Activated T-cell treated with anti-CD3 and anti-CD28 coated beads for 1 hour (primary cell): ENCODE measurements at regions not wholly inside any gene's neighbourhood (a gene's known extent, or its start where the extent isn't known, plus 50 kb on each side); places are given as distances from the start of the nearest gene placed in this dataset.

ENCODE experiments used
- DNase-seq: peaks from one replicate; pipeline ENCODE4 v3.0.0-alpha.2; 2020; ENCODE audit warnings: low read depth

DNA sequence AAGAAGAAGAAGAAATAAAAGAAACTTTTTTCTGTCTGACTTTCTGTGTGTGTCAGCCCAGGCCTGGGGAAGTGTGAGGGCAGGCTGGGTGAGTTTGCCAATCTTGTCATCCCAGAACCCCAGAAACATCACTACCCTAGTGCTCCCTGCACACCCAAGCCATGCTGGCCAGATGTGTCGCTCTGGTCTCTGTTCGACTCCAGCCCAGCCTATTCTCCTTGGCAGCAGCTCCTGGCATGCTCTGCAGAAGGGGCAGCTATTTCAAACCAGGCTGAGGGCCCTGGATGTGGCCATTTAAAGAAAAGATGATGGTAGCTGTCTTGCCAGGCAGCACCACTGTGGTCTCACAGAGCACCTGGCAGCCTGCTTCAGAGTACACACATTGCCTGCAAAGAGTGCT lies 334.1 kb downstream of the RPS24 start:
- no peak for DNase-seq

DNA sequence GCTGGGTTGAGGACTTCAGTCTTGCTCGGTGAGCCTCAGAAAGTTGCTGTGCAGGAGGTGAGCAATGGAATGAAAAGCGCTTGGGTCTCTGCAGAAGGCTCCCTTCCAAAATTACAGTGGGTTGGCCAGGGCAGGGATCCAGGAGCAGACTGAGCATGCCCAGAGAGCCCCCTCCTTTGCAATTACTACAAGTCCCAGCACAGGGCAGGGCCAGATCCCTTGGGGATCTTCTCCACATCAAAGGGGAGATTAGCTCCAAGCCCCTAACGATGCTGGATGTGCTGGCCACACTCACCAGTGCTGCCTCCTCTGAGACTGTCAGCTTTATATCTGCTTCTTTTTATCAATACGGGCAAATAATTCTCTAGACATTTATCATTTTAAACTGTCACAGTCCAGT lies 337.5 kb downstream of the RPS24 start:
- no peak for DNase-seq

DNA sequence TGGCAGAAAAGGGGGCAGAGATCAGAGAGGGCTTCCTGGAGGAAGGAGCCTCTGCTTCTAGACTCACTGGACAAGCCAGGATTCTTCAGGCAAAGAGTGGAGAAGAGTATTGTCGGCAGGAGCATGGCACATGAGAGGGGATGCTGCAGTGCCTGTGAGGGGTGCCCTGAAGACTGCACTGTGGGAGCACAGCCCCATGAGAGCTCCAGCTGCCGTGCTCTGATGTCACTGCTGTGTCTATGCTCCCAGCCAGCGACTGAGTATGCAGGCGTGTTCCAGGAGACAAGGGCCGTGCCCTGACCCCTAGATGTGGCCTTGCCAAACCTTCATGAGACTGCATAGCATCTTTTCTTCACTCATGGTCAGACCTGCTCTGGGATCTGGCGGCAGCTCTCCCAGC lies 339.1 kb downstream of the RPS24 start:
- DNase-seq: no peak

DNA sequence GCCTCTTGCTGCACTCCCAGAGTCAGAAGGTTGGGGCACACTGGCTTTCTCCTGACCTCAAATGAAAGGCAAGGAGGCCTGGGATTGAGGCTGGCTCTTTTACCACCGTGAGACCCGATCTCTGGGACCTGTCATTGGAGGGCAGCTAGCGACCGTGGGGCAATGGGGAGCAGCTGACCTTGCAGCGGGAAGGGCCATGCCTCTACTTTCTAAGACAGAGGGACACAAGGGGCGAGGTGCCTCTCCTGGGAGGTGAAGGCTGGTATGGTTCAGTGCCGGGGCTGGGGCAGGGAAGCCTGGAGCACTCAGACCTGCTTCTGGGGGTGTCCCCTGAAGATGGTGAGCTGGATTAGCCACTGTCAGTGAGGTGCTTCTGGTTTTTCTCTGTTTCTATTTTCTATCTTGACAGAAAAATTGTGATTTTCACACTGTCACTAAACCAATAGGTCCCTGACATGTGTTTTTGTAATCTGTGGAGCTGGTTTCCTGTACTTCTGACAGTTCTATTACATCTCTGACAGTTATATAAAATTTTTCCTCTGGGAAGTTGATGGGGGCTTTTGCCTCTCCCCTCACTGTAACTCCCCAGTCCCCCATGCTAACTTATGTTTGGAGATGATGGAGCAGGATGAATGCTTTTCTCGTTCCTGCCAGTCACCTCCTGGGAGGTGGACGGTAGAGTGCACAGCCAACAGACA lies 340.8 kb downstream of the RPS24 start:
- DNase-seq: no peak

DNA sequence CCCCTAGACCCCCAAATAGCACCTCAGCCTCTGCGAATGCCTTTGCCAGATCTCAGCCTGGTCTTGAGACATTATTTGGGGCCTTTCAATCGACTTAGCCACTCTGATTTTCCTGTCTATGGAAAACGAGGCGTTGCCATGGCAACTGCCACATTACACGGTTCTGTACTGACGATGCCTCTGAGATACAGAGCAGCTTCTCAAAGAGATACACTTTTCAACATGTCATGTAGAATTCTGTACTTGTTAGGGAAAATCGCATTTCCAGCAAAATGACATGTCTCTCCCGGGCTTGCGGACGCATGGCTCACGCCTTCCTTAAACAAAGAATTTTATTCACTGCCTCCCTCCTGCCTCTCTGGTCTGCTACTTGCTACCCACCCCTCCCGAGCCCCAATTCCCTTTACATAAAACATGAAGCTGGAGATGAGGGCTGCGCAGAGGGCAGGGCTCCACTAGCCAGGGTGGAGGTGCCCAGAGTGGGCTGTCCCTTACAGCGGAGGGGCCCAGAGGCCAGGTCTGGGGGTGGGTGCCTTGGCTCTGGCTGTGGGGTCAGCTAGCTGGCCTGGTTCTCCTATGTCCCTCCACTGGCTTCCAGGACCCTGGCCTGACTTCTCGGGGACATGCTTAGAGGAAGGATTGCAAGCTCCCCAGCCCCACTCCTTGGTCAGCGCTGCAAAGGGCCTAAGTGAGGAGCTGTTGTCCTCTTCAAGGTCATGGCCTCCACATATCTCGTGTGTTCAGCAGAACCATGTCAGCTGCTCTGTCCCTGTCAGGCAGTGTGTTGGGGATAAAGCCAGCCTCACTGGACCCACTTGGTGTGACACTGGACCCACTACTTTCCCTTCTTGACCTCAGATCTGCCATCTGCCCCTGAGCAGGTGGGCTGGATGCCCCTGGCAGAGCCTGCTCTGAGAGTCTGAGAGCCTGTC lies 342.5 kb downstream of the RPS24 start:
- DNase-seq: no peak

DNA sequence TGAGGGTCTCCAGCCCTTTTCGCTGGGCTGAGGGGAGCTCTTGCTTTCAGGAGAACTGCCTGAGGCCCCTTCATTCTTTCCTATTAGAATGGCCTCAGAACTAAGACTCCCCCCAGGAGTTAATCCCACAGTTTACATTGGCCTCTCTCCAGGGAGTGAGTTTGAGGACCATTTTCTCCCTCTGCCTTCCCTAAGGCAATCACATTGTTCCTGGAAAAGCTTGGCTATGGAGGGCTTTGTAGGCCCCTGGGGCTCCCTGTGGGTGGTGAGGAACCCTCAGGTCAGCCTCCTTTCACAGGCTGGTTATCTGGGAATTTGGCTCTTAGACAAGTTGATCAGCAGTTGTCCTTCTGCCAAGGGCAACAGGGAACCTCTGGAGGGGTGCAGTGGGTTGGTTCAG lies 343.7 kb downstream of the RPS24 start:
- no peak for DNase-seq

DNA sequence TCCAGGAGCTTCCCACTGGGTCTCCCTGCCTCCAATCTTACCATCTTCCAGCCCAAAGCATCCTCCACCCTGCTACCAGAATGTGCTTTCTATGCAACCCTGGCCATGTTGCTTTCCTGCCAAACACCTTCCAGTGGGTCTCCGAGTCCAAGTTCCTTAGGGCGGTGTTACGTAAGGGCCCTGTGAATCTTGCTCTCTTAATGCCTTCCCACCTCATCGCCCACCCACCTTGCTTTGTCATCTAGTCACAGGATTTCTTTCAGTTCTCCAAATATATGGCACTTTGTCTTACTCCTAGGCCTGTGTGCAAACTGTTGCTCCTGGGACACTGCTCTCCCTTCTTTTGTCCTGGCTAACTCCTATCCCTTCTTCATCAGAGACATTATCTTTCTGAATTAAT lies 344.5 kb downstream of the RPS24 start:
- no peak for DNase-seq

DNA sequence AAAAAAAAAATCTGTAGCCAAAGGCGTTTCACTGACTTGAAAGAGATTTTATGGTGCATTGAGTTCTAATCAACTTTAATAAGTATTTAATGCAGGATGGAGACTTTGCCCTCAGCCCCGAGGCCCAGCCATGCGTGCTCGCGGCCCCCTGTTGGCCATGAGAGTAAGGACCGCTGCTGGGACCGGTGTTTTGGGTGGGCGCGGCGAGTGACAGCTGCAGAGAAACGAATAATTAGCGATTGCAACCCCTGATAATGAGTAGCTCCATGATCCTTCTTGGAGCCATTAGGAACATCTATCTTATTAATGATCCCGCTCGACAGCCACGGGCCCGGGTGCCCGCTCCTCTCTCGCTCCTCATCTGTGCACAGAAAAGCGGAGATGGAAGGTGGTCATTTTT lies 347.4 kb downstream of the RPS24 start:
- DNase-seq: no peak

DNA sequence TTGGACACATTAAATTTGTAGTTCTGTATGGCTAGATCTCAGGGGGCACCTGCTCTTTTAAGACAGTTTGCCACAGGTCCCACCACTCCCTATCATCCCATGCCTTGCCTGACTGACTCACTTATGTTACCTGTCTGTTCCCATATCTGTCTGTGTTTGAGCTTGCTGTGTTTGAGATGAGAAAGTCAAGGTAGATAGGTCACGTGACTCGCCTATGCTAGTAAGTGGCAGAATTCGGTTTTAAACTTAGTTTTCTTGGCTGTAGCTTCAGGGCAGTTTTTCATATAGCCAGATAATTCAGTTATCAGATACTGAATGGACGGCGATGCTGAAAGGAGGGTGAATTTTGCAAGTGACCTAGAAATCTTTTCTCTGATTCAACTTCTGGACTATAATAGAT lies 348.4 kb downstream of the RPS24 start:
- no peak for DNase-seq

DNA sequence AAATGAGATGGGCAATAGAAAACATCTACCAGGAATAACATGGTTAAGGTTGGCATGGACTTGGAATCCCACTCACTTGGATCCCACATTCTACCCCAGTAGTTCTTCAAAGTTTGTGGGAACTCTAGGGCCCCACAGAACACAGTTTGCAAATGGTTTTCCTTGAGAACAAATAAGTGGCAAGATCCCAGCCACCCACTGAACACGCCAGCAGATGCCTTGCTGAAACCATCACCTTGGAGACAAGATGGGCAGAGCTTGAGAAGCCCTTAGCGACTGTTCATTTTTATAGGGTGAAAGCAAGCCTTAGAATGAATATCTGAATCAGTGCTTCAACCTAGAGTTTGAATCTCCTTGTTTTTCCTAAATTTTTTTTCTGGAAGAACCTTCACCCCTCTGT lies 349.1 kb downstream of the RPS24 start:
- no peak for DNase-seq

DNA sequence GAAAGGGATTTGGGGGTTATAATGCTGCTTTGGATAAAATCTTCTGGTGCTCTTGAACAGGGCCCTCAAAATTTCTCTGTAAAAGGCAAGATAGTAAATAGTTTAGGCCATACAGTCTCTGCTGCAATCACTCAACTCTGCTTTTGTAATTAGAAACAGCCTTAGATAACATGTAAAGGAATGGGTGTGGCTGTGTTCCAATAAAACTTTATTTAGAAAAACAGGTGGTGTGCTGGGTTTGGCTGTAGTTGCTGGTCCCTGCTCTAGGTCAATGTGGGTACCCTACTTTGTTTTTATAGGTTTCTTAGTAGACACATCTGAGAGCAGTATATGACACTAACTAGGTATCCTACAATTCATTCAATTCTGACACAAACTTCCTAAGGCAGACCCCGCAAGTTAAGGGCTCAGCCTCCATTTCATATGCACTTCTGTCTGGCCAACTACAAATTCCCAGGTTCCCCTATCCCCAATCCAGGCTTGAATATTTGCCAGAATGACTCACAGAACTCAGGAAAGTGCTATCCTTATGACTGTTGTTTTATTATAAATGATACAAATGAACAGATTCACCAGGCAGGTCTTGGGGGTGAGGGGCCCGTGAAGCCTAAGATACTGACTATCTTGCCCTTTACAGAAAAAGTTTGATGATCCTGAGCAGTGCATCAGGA lies 349.9 kb downstream of the RPS24 start:
- no peak for DNase-seq

DNA sequence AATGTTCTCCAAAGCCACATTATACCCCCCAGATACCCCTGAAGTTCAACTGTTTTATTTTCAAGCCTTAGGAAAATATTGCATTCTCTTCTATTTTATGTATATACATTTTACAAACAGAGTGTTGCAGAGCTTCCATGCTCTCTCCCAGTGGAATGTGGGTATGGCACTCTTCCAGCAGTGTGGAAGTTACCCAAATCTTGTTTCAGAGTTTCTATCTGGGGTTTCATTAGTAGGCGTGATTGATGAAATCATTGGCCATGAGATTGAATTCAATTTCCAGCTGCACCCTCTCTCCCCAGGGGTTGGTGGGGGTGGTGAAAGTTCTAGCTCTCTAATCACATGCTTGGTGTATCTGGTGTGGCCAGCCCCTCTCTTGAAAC lies 350.4 kb downstream of the RPS24 start:
- no peak for DNase-seq

DNA sequence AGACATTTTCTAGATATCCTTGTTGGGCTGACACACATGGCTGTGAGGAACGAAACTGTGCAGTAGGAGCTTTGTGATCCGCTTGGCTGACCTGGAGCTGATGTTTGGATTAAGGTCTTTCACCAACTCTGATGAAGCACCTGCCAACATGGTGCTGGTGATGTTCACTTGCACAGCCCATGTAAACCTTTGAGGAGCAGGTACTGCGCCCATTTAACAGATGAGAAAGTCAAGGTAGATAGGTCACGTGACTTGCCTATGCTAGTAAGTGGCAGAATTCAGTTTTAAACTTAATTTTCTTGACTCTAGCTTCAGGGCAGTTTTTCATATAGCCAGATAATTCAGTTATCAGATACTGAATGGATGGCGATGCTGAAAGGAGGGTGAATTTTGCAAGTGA lies 351.9 kb downstream of the RPS24 start:
- DNase-seq: no peak

DNA sequence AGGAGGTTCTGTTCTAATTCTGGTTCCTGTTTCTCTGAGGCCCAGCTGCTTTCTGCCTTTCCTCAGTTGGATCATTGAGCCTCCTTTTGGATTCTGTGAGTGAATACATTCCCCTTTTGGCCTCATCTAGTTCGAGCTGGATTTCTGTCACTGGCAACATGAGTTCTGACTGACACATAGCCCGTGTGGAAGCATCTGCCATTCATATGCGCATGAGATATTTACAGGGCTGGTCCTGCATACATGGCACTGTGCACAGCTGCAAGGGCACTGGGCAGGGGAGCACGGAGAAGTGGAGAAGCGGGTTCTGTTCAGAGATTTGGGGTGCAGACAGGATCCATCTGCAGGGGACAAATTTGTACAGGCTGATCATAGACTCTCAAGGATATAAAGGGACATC lies 352.8 kb downstream of the RPS24 start:
- no peak for DNase-seq

DNA sequence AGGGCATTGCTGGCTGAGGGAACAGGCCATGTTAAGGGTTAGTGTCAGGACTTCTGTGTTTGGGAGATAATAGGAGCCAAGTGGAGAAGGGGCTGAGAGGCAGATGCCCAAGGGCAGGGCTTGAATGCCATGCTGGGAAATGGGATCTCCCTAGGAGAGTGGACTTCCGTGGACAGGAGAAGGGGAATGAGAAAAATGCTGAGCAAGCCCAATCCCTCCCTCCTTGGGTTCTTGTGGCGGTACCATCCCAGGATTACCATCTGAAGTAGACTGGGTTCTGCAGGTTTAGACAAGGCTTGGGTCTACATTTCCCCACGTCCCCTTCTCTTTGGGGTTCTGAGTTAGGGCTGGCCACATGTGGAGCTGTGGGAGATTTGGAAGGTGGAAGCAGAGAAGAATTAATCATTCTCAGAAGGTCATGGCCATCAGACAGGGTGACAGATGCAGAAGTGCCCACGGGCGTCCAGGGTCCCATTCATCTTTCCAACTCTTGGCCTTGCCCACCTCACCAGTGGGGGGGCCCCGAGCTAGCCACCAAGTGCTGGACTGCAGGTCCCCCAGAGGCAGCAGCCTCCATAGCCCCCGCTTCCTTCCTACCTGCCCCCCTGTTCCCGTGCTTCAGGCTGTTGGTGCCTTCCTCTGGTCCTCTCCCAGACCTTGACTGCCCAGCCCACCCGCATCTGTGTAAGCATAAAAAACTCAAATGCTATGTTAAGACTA lies 354.8 kb downstream of the RPS24 start:
- DNase-seq: no peak

DNA sequence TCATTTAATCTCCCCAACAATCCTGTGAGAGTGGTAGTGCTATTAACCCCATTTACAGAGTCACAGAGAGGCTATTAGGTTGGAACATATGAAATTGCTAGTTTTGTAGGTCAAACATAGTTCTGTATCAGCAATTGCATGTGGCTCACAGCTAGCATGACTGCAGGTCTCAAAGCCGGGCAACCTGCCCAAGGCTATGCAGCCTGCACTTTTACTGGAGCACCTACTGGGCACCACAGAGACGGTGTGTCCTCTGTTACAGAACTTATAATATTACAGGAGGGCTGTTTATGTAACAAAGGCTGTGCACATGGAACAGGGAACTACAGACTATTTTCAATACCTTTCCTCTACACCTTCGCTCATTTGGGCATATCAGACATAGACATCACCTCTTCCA lies 355.8 kb downstream of the RPS24 start:
- DNase-seq: no peak

DNA sequence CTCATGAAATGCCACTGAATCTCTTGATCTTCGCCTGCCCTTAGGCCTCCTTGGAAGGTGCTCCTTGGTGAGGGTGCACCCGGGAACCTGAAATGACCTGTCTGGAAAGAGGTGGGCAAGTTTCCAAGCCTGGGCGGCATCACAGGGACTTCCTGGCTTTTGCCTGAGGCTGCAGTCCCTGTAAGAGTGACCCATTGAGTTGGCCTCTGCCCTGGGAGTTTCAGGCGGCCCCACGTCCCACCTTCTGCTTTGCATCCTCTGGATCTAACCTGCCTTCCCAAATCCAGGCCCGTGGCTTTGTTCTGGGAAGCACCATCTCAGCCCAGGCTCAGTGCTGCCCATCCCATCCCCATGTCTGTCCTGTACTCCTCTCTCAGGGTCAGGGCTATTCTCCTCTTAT lies 356.4 kb downstream of the RPS24 start:
- DNase-seq: no peak

DNA sequence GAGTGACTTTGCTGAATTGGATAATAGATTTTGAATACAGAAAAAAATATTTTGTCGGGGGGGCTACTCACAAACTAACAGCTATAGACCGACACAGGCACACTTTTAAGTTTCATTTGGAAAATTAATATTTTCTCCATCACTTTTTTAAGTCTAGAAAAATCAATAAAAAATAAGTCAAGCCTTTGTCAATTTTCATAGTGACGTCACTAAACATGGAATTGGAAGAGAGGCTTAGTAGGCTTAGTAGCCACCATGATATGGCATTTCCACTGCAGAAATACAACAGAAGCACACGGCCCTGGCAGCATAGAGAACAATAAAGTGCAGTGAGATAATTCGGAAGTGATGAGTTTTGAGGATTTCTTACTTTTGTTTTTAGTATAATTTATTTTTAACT lies 357.2 kb downstream of the RPS24 start:
- no peak for DNase-seq

DNA sequence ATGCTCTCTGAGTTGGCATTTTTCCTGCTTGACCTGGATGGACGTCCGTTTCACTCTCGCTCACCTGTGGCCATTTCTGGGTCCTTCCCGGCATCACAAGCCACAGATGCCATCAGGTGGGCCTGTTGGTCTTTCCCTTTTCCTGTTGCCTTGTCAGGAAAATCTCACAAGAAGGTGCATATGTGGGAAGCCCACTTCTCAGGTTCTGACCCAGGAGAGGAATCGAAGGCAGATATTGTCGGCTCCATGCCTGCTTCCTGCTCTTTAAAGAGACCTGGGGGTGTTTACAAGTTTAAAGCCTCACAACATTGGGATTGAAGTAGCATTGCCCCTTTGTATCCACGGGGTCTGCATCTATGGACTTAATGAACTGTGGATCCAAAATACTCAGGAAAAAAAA lies 357.9 kb downstream of the RPS24 start:
- DNase-seq: no peak

DNA sequence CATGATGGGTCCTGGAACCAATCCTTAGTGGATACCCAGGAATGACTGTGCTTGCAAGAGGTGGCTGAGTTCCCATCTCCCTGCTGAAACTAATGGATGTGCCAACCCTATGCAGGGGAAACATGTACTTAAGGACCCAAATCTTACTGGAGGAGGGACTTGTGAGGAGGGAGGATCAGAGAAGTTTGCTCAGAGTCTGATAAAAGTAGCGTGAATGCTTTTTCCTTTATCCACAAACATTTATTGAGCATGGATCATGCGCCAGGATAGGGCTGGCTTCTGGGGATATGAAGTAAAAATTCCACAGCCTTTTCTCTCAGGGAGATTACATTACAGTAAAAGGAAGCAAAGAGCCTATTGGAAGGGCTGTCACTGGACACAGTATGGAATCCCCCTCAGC lies 358.5 kb downstream of the RPS24 start:
- no peak for DNase-seq

DNA sequence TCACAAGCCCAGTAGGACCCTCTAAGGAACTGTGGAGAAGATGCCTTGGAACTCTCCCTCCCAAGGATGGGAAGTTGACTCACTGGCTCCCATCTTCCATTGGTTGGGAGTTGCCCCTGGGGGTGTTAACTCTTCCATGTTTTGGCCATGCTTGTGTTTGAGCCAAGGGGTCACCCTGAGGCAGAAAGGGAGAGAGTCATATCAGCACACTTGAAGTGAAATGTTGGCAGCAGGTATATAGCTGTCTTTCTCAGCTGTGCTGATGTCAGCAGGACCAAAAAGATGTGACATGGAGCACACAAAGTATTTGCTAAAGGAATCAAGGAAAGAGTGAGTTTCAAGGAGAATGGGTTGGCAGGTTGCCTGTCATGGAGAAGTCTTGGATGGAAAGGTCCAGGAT lies 359.4 kb downstream of the RPS24 start:
- no peak for DNase-seq

DNA sequence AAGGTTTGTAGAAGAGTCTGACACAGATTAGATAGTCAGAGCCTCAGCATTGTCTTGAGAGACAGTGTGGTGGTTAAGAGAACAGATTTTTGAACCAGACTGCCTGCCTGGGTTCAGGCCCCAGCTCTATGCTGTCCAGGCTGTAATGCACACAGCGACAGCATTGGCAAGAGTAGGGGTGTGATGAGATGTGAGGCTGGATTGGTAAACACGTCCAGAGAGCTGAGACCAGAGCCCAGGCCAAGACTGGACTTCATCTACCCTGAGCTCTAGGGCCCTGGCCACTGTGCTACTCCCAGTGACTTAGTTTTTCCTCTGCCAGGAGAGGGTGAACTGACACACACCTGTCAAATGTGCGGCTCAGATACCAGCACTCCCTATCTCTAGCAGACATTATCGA lies 360.4 kb downstream of the RPS24 start:
- DNase-seq: no peak

DNA sequence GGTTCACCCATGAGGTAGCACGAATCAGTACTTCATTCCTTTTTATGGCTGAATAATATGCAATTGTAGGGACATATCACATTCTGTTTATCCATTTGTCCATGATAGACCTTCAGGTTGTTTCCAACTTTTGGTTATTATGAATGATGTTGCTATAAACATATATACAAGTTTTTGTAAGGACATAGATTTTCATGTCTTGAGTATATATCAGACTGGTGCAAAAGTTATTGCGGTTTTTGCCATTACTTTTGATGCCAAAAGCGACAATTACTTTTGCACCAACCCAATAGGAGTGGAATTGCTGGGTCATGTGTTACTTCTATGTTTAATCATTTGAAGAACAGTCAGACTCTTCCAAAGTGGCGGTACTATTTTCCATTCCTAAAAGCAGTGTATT lies 361.5 kb downstream of the RPS24 start:
- no peak for DNase-seq
